NCI-H2081 (cell line): ENCODE measurements at regions not wholly inside any gene's neighbourhood (a gene's known extent, or its start where the extent isn't known, plus 50 kb on each side); places are given as distances from the start of the nearest gene placed in this dataset.

ENCODE experiments used
- DNase-seq, 2 experiments: peaks; one replicate each; lab custom pipeline; 2025; lab: John Stamatoyannopoulos, UW

GRCh38 chr12:127539226-127539858 is 727.6 kb upstream of the TMEM132C start:
- no peak for DNase-seq

GRCh38 chr12:127542391-127542790 is 724.6 kb upstream of the TMEM132C start:
- no peak for DNase-seq

GRCh38 chr12:127542931-127543330 is 724.0 kb upstream of the TMEM132C start:
- no peak for DNase-seq

- DNase-seq: no peak
These were observed 720.1 kb upstream of the TMEM132C start for GRCh38 chr12:127546721-127547505.

GRCh38 chr12:127548123-127548553 is 718.8 kb upstream of the TMEM132C start:
- peak; percentile 88 to 96 for DNase-seq

- DNase-seq: no peak
These were observed 716.7 kb upstream of the TMEM132C start for GRCh38 chr12:127550271-127550670.

- DNase-seq: no peak
These were observed 714.1 kb upstream of the TMEM132C start for GRCh38 chr12:127552838-127553237.

GRCh38 chr12:127555071-127555470 is 711.9 kb upstream of the TMEM132C start:
- DNase-seq: no peak

- DNase-seq: no peak
These were observed 710.6 kb upstream of the TMEM132C start for GRCh38 chr12:127556231-127556886.

GRCh38 chr12:127558361-127558760 is 708.6 kb upstream of the TMEM132C start:
- DNase-seq: no peak

GRCh38 chr12:127559349-127560040 is 707.5 kb upstream of the TMEM132C start:
- DNase-seq: peak; percentile 96 to 100

GRCh38 chr12:127560041-127560478 is 706.9 kb upstream of the TMEM132C start:
- no peak for DNase-seq

GRCh38 chr12:127562816-127563215 is 704.2 kb upstream of the TMEM132C start:
- no peak for DNase-seq

GRCh38 chr12:127565241-127565640 is 701.7 kb upstream of the TMEM132C start:
- no peak for DNase-seq

- no peak for DNase-seq
These were observed 699.4 kb upstream of the TMEM132C start for GRCh38 chr12:127567531-127567930.

- DNase-seq: no peak
These were observed 696.6 kb upstream of the TMEM132C start for GRCh38 chr12:127570387-127570786.

- DNase-seq: no peak
These were observed 696.1 kb upstream of the TMEM132C start for GRCh38 chr12:127570793-127571360.

GRCh38 chr12:127571578-127571977 is 695.4 kb upstream of the TMEM132C start:
- no peak for DNase-seq

GRCh38 chr12:127579446-127579845 is 687.5 kb upstream of the TMEM132C start:
- DNase-seq: no peak

GRCh38 chr12:127582074-127582473 is 684.9 kb upstream of the TMEM132C start:
- no peak for DNase-seq

- no peak for DNase-seq
These were observed 683.9 kb upstream of the TMEM132C start for GRCh38 chr12:127583041-127583440.

GRCh38 chr12:127588249-127588648 is 678.7 kb upstream of the TMEM132C start:
- DNase-seq: no peak
